H9 (cell line): ENCODE measurements at regions not wholly inside any gene's neighbourhood (a gene's known extent, or its start where the extent isn't known, plus 50 kb on each side); places are given as distances from the start of the nearest gene placed in this dataset.

Source experiments
- DNase-seq: peaks from one replicate; pipeline ENCODE4 v3.0.0-alpha.2; 2017
- H2AFZ ChIP-seq: one replicate; pipeline ENCODE4 v1.6.1; 2013; ENCODE audit warnings: mild to moderate bottlenecking, low read length, control low read depth, moderate library complexity
- H2AK5ac ChIP-seq: 2 replicates; pipeline ENCODE4 v1.6.1; 2013; ENCODE audit warnings: low read length, control low read depth, mixed read lengths; ENCODE audit not compliant: insufficient read length
- H2BK120ac ChIP-seq: one replicate; pipeline ENCODE4 v1.6.1; 2013; ENCODE audit warnings: low read depth, mild to moderate bottlenecking, low read length, control low read depth, inconsistent platforms; ENCODE audit not compliant: poor library complexity, severe bottlenecking
- H2BK12ac ChIP-seq: 2 replicates; pipeline ENCODE4 v1.6.1; 2013; ENCODE audit warnings: low read length, control low read depth, mixed read lengths, low read depth; ENCODE audit not compliant: insufficient read length
- H2BK15ac ChIP-seq: 2 replicates; pipeline ENCODE4 v1.6.1; 2013; ENCODE audit warnings: low read depth, low read length, control low read depth
- H2BK20ac ChIP-seq: one replicate; pipeline ENCODE4 v1.6.1; 2013; ENCODE audit warnings: low read depth, mild to moderate bottlenecking, low read length, control low read depth, inconsistent platforms; ENCODE audit not compliant: poor library complexity, severe bottlenecking
- H2BK5ac ChIP-seq: 2 replicates; pipeline ENCODE4 v1.6.1; 2013; ENCODE audit warnings: low read length, control low read depth, mixed read lengths; ENCODE audit not compliant: insufficient read length
- H3K14ac ChIP-seq: 2 replicates; pipeline ENCODE4 v1.6.1; 2013; ENCODE audit warnings: low read length, control low read depth; ENCODE audit not compliant: insufficient read depth
- H3K18ac ChIP-seq: 2 replicates; pipeline ENCODE4 v1.6.1; 2013; ENCODE audit warnings: low read depth, mild to moderate bottlenecking, mixed read lengths, low read length, control low read depth; ENCODE audit not compliant: insufficient read length
- H3K23ac ChIP-seq: 2 replicates; pipeline ENCODE4 v1.6.1; 2013; ENCODE audit warnings: low read length, control low read depth, mixed read lengths, low read depth; ENCODE audit not compliant: insufficient read length
- H3K23me2 ChIP-seq: 2 replicates; pipeline ENCODE4 v1.6.1; 2013; ENCODE audit warnings: low read depth, mild to moderate bottlenecking, mixed read lengths, low read length, control low read depth; ENCODE audit not compliant: insufficient read length, poor library complexity, severe bottlenecking
- H3K27ac ChIP-seq: 2 replicates; pipeline ENCODE4 v1.5.1; 2013; ENCODE audit warnings: low read length, control low read depth, mixed read lengths, low read depth; ENCODE audit not compliant: insufficient read length
- H3K27me3 ChIP-seq: 2 replicates; pipeline ENCODE4 v1.6.1; 2013; ENCODE audit warnings: low read length, control low read depth, inconsistent platforms; ENCODE audit not compliant: insufficient read depth
- H3K4ac ChIP-seq: 2 replicates; pipeline ENCODE4 v1.6.1; 2013; ENCODE audit warnings: low read depth, mild to moderate bottlenecking, control low read depth, inconsistent platforms, low read length, moderate library complexity
- H3K4me1 ChIP-seq: 2 replicates; pipeline ENCODE4 v1.6.1; 2013; ENCODE audit warnings: low read length, control low read depth, inconsistent platforms; ENCODE audit not compliant: insufficient read depth
- H3K4me2 ChIP-seq: 2 replicates; pipeline ENCODE4 v1.6.1; 2013; ENCODE audit warnings: low read length, control low read depth, mixed read lengths; ENCODE audit not compliant: insufficient read length, insufficient read depth
- H3K56ac ChIP-seq: 2 replicates; pipeline ENCODE4 v1.6.1; 2013; ENCODE audit warnings: low read depth, mild to moderate bottlenecking, mixed read lengths, low read length, control low read depth; ENCODE audit not compliant: insufficient read length
- H3K79me1 ChIP-seq: 2 replicates; pipeline ENCODE4 v1.6.1; 2013; ENCODE audit warnings: low read depth, mild to moderate bottlenecking, moderate library complexity, low read length, control low read depth, inconsistent platforms; ENCODE audit not compliant: insufficient read depth, poor library complexity, severe bottlenecking
- H3K79me2 ChIP-seq: 2 replicates; pipeline ENCODE4 v1.6.1; 2013; ENCODE audit warnings: low read length, control low read depth, inconsistent platforms; ENCODE audit not compliant: insufficient read depth
- H3K9ac ChIP-seq: 2 replicates; pipeline ENCODE4 v1.6.1; 2013; ENCODE audit warnings: low read length, control low read depth, mixed read lengths; ENCODE audit not compliant: insufficient read length; ENCODE audit errors: extremely low read depth
- H3K9me3 ChIP-seq: one replicate; pipeline ENCODE4 v1.6.1; 2013; ENCODE audit warnings: low read depth, low read length, inconsistent platforms; ENCODE audit not compliant: control insufficient read depth
- H3T11ph ChIP-seq: one replicate; pipeline ENCODE4 v1.6.1; 2013; ENCODE audit warnings: mild to moderate bottlenecking, low read length, control low read depth, inconsistent platforms
- H4K20me1 ChIP-seq: one replicate; pipeline ENCODE4 v1.6.1; 2013; ENCODE audit not compliant: control insufficient read depth, insufficient read length, insufficient read depth
- H4K5ac ChIP-seq: 2 replicates; pipeline ENCODE4 v1.6.1; 2013; ENCODE audit warnings: low read depth, mild to moderate bottlenecking, mixed read lengths, low read length, control low read depth; ENCODE audit not compliant: insufficient read length
- H4K8ac ChIP-seq: replicated peaks from 2 replicates; pipeline ENCODE4 v1.6.1; 2013; ENCODE audit warnings: low read length, control low read depth, mixed read lengths, low read depth; ENCODE audit not compliant: insufficient read length
- H4K91ac ChIP-seq: 2 replicates; pipeline ENCODE4 v1.6.1; 2013; ENCODE audit warnings: low read depth, mild to moderate bottlenecking, moderate library complexity, mixed read lengths, low read length, control low read depth; ENCODE audit not compliant: insufficient read length
- H3K27ac Mint-ChIP-seq, 3 experiments: 2 replicates in 2 of 3; 3 replicates in 1 of 3; pipeline ENCODE4 v1.8.0; 2020 to 2021; ENCODE audit warnings: mixed read lengths in 3 of 3, mild to moderate bottlenecking in 1 of 3, moderate library complexity in 1 of 3
- H3K27me3 Mint-ChIP-seq: 2 replicates; pipeline ENCODE4 v1.8.0; 2021; ENCODE audit warnings: low read depth, mild to moderate bottlenecking, moderate library complexity, mixed read lengths
- H3K36me3 Mint-ChIP-seq, 3 experiments: 2 replicates in 2 of 3; 3 replicates in 1 of 3; pipeline ENCODE4 v1.8.0; 2020 to 2021; ENCODE audit warnings: low read depth in 3 of 3, mixed read lengths in 3 of 3; ENCODE audit not compliant: insufficient read depth in 1 of 3
- H3K4me1 Mint-ChIP-seq, 2 experiments: 2 replicates each; pipeline ENCODE4 v1.8.0; 2020; ENCODE audit warnings: mixed read lengths in 2 of 2
- H3K4me3 Mint-ChIP-seq, 2 experiments: 2 replicates in 1 of 2; 3 replicates in 1 of 2; pipeline ENCODE4 v1.8.0; 2020 to 2021; ENCODE audit warnings: mild to moderate bottlenecking in 2 of 2, mixed read lengths in 2 of 2, moderate library complexity in 1 of 2
- H3K9me3 Mint-ChIP-seq, 2 experiments: 2 replicates in 1 of 2; 3 replicates in 1 of 2; pipeline ENCODE4 v1.8.0; 2020; ENCODE audit warnings: mild to moderate bottlenecking in 2 of 2, mixed read lengths in 2 of 2, moderate library complexity in 1 of 2
- CTCF ChIP-seq: fragments of 200-600 bp; sonication (generic); conservative IDR thresholded peaks from 3 replicates; pipeline ENCODE4 v1.8.0; 2021; ENCODE audit warnings: antibody characterized with exemption, mild to moderate bottlenecking
- WGBS: extraction: QIAGEN DNeasy Blood & Tissue Kit; methylation state at CpG from one replicate; pipeline ENCODE4 v1.1.7; 2013; ENCODE audit warnings: missing lambda C conversion rate, low lambda C conversion rate, mixed read lengths; ENCODE audit not compliant: insufficient read length; ENCODE audit errors: extremely low coverage; 5-methylcytosine and 5-hydroxymethylcytosine counted together

GRCh38 chr1:81590171-81590570 is 210.6 kb upstream of the ADGRL2 start:
- H2BK20ac ChIP-seq: no peak overlapping the region
- H4K5ac ChIP-seq: no peak overlapping the region
- H3K79me2 ChIP-seq: no peaks in the 10 kb centered on the region
- no peak overlapping the region for H2BK5ac ChIP-seq
- no CpG with 5 or more reads among the region's 5 CpGs for WGBS
- Mint-ChIP-seq H3K27me3 (no peaks in the 10 kb centered on the region), H3K9me3 (no peaks in the 10 kb centered on the region), H3K4me1 (peaks cover 0 to 2% of the 10 kb centered on the region in 2 experiments; a peak in 2 of 4 replicates), H3K27ac (no peak overlapping the region), H3K4me3 (no peak overlapping the region), H3K36me3 (peaks cover 0 to 5% (median 0%) of the 10 kb centered on the region in 3 experiments; a peak in 1 of 7 replicates)
- H3K27me3 ChIP-seq: no peaks in the 10 kb centered on the region
- H3K4ac ChIP-seq: no peak overlapping the region
- no peak overlapping the region for H3K18ac ChIP-seq
- no peak overlapping the region for H3K23ac ChIP-seq
- no peak overlapping the region for H4K91ac ChIP-seq
- no peaks in the 10 kb centered on the region for H3K23me2 ChIP-seq
- H3K14ac ChIP-seq: no peak overlapping the region
- H3K9ac ChIP-seq: no peak overlapping the region
- DNase-seq: no peak
- no peak overlapping the region for H3T11ph ChIP-seq
- no peak overlapping the region for H2AFZ ChIP-seq
- H3K27ac ChIP-seq: no peak overlapping the region
- H2BK15ac ChIP-seq: no peak overlapping the region
- no peak overlapping the region for H2BK120ac ChIP-seq
- H3K56ac ChIP-seq: no peak overlapping the region
- H3K4me1 ChIP-seq: no peaks in the 10 kb centered on the region
- no peaks in the 10 kb centered on the region for H4K20me1 ChIP-seq
- H3K9me3 ChIP-seq: no peaks in the 10 kb centered on the region
- no peak overlapping the region for H4K8ac ChIP-seq
- no peak for TF ChIP-seq CTCF
- no peak overlapping the region for H2BK12ac ChIP-seq
- H3K4me2 ChIP-seq: no peak overlapping the region
- no peaks in the 10 kb centered on the region for H3K79me1 ChIP-seq
- H2AK5ac ChIP-seq: no peak overlapping the region
